ENCODE measurements at regions not wholly inside any gene's neighbourhood (a gene's known extent, or its start where the extent isn't known, plus 50 kb on each side); places are given as distances from the start of the nearest gene placed in this dataset.

DNA sequence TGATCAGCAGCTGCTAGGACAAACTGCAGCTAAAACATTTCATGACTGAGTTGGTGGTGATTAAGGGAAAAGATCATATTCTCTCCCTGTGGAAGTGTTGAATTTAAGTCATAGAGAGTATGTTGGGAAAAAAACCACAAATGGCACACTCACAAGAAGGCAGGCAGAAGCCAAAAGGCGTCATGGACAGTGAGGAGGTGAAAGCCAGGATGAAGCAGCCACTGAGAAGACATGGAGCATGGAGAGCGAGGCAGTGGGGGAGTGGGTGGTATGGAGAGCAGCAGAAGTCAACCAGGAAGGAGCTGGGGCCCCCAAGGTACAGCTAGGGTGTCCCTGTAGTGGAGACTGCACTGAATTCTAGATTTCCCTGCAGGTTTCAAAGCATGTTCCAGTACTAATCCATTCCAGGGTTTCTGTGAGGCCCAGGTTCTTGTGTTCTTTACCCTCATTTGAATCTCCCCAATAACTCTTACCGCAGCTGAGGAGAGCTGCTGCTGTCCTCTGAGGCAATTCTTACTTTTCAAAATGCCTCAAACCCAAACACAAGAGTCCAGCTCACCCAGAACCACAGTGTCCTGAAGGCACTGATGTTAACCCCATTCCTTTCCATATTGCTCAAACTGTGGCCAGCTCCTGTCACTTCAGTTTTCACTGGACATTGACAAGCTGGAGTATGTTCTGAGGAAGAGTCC lies 191.8 kb upstream of the E2F8 start:
- Histone ChIP-seq H2AFZ (ENCODE audit: low read depth, low read length) (no peak overlapping the region), H3K27me3 (ENCODE audit: insufficient read depth, low read length) (no peaks in the 10 kb centered on the region), H3K4me1 (ENCODE audit: insufficient read depth, low read length) (peaks cover 26% of the 10 kb centered on the region), H3K4me3 (ENCODE audit: low read length) (no peak overlapping the region), H3K36me3 (ENCODE audit: insufficient read depth, low read length) (no peaks in the 10 kb centered on the region), H3K9me3 (ENCODE audit: low read length) (no peaks in the 10 kb centered on the region)

DNA sequence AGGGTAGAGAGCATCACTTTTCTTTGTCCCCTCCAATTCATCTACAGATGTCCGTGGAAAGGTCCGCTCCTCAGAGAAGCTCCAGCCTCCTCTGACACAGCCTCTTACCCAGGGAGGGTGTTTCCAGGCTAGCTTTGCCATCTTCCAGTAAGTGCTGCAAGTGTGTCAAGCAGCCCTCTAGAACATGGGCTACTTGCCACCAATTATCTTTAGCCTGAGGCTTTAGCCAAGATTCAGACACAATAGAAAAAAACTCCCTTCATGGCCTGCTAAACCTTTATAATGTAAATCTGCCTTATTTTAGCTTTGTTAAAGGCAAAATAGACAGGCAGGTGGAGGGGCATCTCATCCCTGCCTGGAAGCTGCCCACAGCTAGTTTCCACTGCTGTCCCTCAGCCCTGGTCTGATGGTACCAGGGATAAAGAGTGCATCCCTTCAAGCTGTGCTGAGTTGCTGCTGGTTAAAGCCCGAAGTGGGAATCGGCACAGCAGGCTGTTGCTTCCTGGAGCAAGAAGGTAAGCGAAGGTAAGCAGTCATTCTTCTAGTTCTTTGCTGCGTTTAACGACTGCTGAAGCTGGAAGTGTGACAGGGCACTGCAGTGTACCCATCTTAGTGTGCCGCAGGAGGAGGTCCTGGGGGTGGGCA lies 190.1 kb upstream of the E2F8 start:
- Histone ChIP-seq H3K36me3 (ENCODE audit: insufficient read depth, low read length) (no peaks in the 10 kb centered on the region), H2AFZ (ENCODE audit: low read depth, low read length) (no peak overlapping the region), H3K27me3 (ENCODE audit: insufficient read depth, low read length) (no peaks in the 10 kb centered on the region), H3K4me1 (ENCODE audit: insufficient read depth, low read length) (peaks cover 29% of the 10 kb centered on the region), H3K4me3 (ENCODE audit: low read length) (no peak overlapping the region), H3K9me3 (ENCODE audit: low read length) (no peaks in the 10 kb centered on the region)

DNA sequence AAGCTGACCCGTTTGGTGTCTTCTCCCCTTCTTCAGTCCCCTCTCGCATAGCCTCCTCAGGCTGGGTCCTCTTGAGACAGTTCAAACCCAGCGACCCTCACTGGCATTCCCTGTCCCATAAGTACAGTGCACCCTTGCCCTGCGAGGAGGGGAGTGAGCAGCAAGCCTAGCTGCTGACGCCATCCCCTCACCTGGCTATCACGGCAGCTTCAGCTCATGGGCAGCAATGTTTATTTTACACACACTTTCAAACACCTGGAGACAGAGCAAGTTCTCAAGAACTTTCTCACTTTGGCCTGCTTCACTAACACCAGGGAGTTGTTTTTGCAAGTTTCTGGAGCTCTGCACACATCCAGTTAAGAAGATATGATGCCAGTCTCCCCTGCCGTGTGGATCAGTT lies 189.6 kb upstream of the E2F8 start:
- Histone ChIP-seq H3K27me3 (ENCODE audit: insufficient read depth, low read length) (no peaks in the 10 kb centered on the region), H3K36me3 (ENCODE audit: insufficient read depth, low read length) (no peaks in the 10 kb centered on the region), H3K4me3 (ENCODE audit: low read length) (no peak overlapping the region), H3K4me1 (ENCODE audit: insufficient read depth, low read length) (peaks cover 29% of the 10 kb centered on the region), H2AFZ (ENCODE audit: low read depth, low read length) (no peak overlapping the region), H3K9me3 (ENCODE audit: low read length) (no peaks in the 10 kb centered on the region)

DNA sequence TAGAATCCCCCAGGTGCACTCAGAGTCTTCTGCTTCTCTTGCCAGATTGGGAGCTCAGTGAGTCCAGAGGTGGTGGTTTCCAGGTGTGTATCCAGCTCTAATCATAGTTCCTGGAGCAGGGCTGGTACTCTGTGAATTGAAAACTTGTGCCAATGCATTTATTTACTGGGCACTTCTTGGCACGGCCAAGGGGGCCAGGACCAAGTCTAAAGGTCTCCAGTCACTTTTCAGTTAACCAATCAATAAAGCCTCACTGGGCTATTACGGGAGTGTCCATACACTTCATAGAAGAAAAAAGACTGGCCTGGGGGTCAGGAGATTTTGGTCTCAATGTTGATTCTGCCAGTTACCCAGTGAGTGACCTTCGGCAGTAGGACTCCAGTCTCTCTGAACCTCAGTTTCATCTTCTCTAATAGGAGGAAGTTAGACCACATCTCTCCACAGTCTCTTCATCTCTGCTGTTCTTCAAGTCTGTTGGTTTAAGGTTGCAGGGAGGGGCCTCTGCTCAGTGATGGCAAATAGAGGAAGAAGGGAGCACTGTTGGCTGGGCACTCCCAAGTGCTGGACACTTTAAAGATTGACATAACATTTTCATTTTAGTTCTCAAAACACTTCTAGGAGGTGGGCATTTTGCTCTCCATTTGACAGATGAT lies 188.5 kb upstream of the E2F8 start:
- no peak overlapping the region for H3K4me3 ChIP-seq (ENCODE audit: low read length)
- H2AFZ ChIP-seq (ENCODE audit: low read depth, low read length), result no peak overlapping the region
- no peaks in the 10 kb centered on the region for H3K9me3 ChIP-seq (ENCODE audit: low read length)
- H3K4me1 ChIP-seq (ENCODE audit: insufficient read depth, low read length), result peaks cover 29% of the 10 kb centered on the region
- no peaks in the 10 kb centered on the region for H3K36me3 ChIP-seq (ENCODE audit: insufficient read depth, low read length)
- H3K27me3 ChIP-seq (ENCODE audit: insufficient read depth, low read length), result no peaks in the 10 kb centered on the region

DNA sequence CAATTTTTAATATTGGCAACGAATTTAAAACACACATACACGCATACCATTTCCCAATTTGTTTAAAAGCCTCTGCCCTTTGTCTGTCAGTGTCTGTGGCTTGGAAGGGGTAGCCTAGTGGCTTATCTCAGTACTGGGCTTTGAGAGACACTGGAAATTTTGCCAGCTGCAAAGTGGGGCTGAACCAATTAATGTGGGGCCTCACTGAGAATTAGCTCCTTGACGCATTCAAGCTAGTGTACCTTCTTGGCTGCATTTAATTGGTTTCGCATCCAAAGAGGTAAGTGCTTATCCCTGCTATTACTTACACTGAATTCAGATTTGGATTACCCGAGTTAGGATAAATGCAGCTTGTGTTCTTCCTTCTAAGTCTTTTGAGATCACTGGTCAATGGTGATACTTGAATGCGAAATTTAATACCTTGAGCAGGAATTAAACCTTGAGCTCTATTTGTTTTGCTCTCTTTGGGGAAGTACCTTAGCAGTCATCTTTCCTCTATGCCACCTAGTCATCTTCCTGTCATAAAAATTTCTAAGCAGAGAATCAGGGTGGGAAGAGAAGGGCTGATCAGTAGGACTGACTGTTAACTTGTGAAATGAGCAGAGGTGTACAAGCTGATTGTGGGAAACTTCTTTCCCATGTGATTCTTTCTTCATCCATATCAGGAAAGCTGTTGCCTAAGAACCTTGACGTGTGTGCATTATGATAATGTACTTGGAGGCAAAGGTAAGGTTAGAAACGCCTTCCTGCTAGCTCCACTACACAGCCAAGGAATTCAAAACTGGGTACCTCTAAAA lies 187.7 kb upstream of the E2F8 start:
- Histone ChIP-seq H3K4me1 (ENCODE audit: insufficient read depth, low read length) (peaks cover 24% of the 10 kb centered on the region), H3K4me3 (ENCODE audit: low read length) (no peak overlapping the region), H3K9me3 (ENCODE audit: low read length) (no peaks in the 10 kb centered on the region), H3K27me3 (ENCODE audit: insufficient read depth, low read length) (no peaks in the 10 kb centered on the region), H3K36me3 (ENCODE audit: insufficient read depth, low read length) (no peaks in the 10 kb centered on the region), H2AFZ (ENCODE audit: low read depth, low read length) (no peak overlapping the region)

DNA sequence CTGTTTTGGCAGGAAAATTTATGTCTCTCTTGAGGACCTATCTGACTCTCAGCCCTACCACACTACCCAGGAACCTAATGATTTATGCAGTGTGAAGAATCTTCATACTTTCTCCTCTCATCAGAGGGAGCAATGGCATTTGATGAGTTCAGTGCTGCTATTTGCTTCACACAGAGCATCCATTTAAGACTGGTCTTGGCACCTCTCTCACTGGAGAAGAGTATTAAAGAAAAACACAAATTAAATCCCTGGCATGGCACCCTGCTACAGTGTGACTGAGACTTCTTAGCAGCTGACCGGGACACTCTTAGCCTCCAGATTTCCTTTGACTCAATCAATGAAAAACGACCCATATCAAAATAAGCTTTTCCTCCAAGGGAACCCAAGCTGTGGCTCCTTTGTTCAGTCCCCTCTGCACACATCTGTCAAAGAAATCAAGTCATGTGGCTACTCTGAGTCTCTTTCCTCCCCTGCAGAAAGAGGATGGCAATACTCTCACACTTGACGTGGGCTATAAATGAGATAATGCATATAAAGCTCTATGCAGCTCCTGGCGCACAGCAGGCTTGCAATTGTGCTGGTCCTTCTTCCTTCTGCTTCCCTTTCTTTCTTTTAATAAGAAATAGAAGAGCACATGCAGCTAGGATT lies 186.1 kb upstream of the E2F8 start:
- Histone ChIP-seq H3K36me3 (ENCODE audit: insufficient read depth, low read length) (no peaks in the 10 kb centered on the region), H2AFZ (ENCODE audit: low read depth, low read length) (no peak overlapping the region), H3K27me3 (ENCODE audit: insufficient read depth, low read length) (no peaks in the 10 kb centered on the region), H3K4me1 (ENCODE audit: insufficient read depth, low read length) (peaks cover 13% of the 10 kb centered on the region), H3K4me3 (ENCODE audit: low read length) (no peak overlapping the region), H3K9me3 (ENCODE audit: low read length) (no peaks in the 10 kb centered on the region)

DNA sequence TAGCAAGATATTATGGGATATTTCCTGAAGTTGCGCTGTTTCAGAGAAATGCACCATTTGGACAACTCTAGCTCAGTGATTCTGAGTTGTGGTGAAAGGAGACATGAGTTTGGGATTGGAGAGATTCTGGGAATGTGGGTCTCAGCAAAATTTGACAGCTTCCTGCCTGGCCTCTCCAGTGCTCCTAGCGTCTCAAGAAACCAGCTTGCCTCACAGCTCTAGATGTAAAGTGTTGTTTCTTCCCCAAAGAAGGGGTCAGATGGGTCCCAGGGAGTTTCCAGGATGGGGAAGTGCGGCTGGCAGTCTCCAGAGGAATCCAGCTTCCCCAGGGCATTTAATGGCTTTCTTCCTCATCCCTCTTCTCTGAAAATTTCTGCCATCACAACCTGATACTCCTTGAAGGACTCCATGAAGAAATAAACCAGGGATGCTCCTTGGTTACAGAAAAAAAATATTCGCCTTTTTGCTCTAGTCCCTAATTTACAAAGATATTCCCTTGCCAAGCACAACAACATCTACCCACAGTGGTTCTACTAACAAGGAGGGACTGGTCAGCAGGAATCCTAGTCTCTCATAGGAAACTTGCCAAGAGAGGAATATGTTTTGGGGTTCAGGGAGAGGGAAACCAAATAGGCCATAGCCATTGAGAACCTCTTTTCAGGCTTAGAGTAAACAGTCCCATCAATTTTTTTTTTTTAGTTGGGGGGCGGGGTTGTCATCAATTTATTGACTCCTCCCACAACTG lies 185.4 kb upstream of the E2F8 start:
- H3K27me3 ChIP-seq (ENCODE audit: insufficient read depth, low read length), result no peaks in the 10 kb centered on the region
- no peaks in the 10 kb centered on the region for H3K9me3 ChIP-seq (ENCODE audit: low read length)
- H3K36me3 ChIP-seq (ENCODE audit: insufficient read depth, low read length), result no peaks in the 10 kb centered on the region
- peaks cover 13% of the 10 kb centered on the region for H3K4me1 ChIP-seq (ENCODE audit: insufficient read depth, low read length)
- H3K4me3 ChIP-seq (ENCODE audit: low read length), result no peak overlapping the region
- H2AFZ ChIP-seq (ENCODE audit: low read depth, low read length), result no peak overlapping the region

DNA sequence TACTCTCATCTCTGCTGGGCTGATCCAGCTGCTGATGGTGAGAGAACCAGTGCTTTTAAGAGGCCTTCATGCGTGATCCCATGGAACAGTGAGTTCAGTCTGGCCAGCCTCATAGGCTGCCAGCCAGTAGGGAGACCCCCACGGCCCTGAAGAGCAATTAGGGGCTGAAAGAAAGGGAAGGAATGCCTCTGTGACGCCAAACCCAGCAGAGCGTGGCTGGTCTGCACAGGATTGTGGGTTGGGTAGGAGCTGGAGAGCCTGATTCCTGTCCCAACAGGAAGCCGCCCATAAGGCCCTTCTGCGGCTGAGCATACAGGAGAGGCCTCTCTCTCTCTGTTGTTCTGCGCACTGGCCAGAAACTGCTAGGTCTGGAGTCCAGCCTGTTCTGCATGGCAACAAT lies 181.5 kb upstream of the E2F8 start:
- H2AFZ ChIP-seq (ENCODE audit: low read depth, low read length), result no peak overlapping the region
- no peaks in the 10 kb centered on the region for H3K9me3 ChIP-seq (ENCODE audit: low read length)
- no peak overlapping the region for H3K4me3 ChIP-seq (ENCODE audit: low read length)
- peaks cover 5% of the 10 kb centered on the region for H3K4me1 ChIP-seq (ENCODE audit: insufficient read depth, low read length)
- H3K36me3 ChIP-seq (ENCODE audit: insufficient read depth, low read length), result no peaks in the 10 kb centered on the region
- no peaks in the 10 kb centered on the region for H3K27me3 ChIP-seq (ENCODE audit: insufficient read depth, low read length)

DNA sequence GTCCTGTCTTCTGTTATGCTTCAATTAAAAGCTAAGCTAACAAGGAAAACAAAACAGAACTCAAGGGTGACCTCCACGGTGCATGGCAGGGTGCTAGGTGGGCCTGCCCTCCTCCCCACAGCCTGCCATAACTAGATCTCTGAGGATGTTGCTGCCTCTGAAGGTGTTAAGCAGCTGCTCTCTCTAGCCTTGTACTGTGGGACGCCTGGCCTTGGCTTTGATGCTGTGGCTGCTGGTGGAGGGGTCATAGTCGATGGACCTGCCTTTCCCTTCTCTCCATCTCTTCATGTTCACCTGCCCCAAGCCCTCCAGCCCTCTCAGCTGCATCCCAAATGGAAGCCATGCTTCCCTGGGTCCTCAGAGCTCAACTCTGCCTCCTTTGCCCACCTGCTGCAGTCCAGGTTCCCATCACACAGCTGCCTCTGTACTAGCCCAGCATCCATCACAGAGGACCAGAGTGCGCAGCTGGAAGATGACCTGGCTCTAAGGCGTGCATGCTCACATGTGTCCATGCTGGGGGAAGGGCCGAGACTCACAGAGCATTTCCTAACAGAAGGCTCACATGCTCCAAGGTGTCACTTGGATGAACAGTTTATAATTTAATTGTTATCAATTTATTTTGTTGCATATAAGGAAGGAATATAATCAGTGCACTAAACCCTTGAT lies 180.3 kb upstream of the E2F8 start:
- no peaks in the 10 kb centered on the region for H3K27me3 ChIP-seq (ENCODE audit: insufficient read depth, low read length)
- no peak overlapping the region for H2AFZ ChIP-seq (ENCODE audit: low read depth, low read length)
- no peaks in the 10 kb centered on the region for H3K36me3 ChIP-seq (ENCODE audit: insufficient read depth, low read length)
- no peak overlapping the region for H3K4me3 ChIP-seq (ENCODE audit: low read length)
- no peaks in the 10 kb centered on the region for H3K9me3 ChIP-seq (ENCODE audit: low read length)
- no peaks in the 10 kb centered on the region for H3K4me1 ChIP-seq (ENCODE audit: insufficient read depth, low read length)

DNA sequence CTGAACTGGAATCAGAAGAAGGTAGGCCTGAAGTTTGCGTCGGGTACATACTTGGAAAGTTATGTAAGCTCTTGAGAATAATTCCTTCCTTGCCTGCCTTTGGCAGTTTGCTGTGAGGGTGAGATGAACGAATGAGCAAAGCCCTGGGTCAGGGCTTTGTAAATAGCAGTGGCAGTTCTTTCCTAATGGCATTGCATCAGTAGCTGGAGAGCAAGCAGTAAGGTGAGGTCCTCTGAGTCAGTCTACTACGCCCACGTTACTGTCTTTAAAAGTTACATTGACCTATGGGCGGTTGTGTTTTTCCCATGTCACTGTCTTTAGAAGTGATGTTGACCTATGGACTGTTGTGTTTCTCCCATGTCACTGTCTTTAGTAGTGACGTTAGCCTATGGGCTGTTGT lies 179.1 kb upstream of the E2F8 start:
- no peak overlapping the region for H3K4me3 ChIP-seq (ENCODE audit: low read length)
- no peaks in the 10 kb centered on the region for H3K4me1 ChIP-seq (ENCODE audit: insufficient read depth, low read length)
- H3K27me3 ChIP-seq (ENCODE audit: insufficient read depth, low read length), result no peaks in the 10 kb centered on the region
- no peaks in the 10 kb centered on the region for H3K36me3 ChIP-seq (ENCODE audit: insufficient read depth, low read length)
- H2AFZ ChIP-seq (ENCODE audit: low read depth, low read length), result no peak overlapping the region
- H3K9me3 ChIP-seq (ENCODE audit: low read length), result no peaks in the 10 kb centered on the region

DNA sequence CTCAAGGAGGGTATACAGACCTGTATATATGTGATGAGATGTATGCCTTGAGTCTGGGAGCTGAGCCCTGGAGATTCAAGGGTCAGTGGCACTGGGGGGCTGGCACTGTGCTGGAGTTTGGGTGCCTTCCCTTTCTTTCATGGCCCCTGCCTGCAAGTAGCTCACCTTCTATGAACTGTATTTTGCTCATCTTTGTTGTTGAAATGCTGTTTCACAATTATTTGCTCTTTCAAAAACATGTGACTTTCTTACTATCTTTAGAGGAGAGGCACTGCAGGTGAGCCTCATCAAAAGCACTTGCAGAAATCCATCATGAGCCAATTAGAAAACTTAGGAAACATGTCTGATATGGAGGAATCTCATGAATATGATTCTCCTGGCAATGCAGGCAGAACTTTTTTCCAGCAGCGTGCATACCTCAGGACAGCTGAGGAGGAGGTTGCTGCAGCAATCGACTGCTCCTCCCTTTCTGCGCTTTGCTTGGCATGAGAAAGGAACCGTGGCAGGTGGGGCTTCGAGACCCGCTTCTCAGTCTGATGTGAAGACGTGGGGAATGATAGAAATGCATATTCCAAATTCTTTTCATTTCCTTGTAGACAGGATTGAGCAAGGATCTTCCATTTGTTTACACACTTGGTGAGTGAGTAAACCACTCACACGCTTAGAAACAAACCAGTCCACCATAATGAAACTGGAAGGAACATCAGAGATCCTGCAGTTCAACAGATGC lies 178.4 kb upstream of the E2F8 start:
- H3K9me3 ChIP-seq (ENCODE audit: low read length), result no peaks in the 10 kb centered on the region
- H2AFZ ChIP-seq (ENCODE audit: low read depth, low read length), result no peak overlapping the region
- no peaks in the 10 kb centered on the region for H3K27me3 ChIP-seq (ENCODE audit: insufficient read depth, low read length)
- H3K4me3 ChIP-seq (ENCODE audit: low read length), result no peak overlapping the region
- no peaks in the 10 kb centered on the region for H3K4me1 ChIP-seq (ENCODE audit: insufficient read depth, low read length)
- no peaks in the 10 kb centered on the region for H3K36me3 ChIP-seq (ENCODE audit: insufficient read depth, low read length)

All from neuron (in vitro differentiated cells).